GM12872 (cell line): ENCODE measurements at regions not wholly inside any gene's neighbourhood (a gene's known extent, or its start where the extent isn't known, plus 50 kb on each side); places are given as distances from the start of the nearest gene placed in this dataset.

Experiments
- CTCF ChIP-seq: IDR thresholded peaks from 3 replicates; pipeline ENCODE4 v1.5.1; 2011; ENCODE audit warnings: low read depth, mild to moderate bottlenecking, low read length, moderate library complexity; ENCODE audit not compliant: insufficient read depth

- no peak for TF ChIP-seq CTCF
Measured at GRCh38 chr4:14529653-14530052, 472.6 kb upstream of the CPEB2 start.

- TF ChIP-seq CTCF, result no peak
Measured at GRCh38 chr4:14532436-14532835, 469.8 kb upstream of the CPEB2 start.

- TF ChIP-seq CTCF, result no peak
Measured at GRCh38 chr4:14539246-14539645, 463.0 kb upstream of the CPEB2 start.

GRCh38 chr4:14545163-14545562, 457.1 kb upstream of the CPEB2 start:
- no peak for TF ChIP-seq CTCF

GRCh38 chr4:14545807-14546206, 456.5 kb upstream of the CPEB2 start:
- TF ChIP-seq CTCF, result no peak

- TF ChIP-seq CTCF, result no peak
Measured at GRCh38 chr4:14552119-14552518, 450.2 kb upstream of the CPEB2 start.

- no peak for TF ChIP-seq CTCF
Measured at GRCh38 chr4:14559646-14560045, 442.6 kb upstream of the CPEB2 start.

- no peak for TF ChIP-seq CTCF
Measured at GRCh38 chr4:14560577-14560976, 441.7 kb upstream of the CPEB2 start.
